Mesothelial cell of epicardium (in vitro differentiated cells): ENCODE measurements at regions not wholly inside any gene's neighbourhood (a gene's known extent, or its start where the extent isn't known, plus 50 kb on each side); places are given as distances from the start of the nearest gene placed in this dataset.

Source experiments
- DNase-seq, 2 experiments: peaks; one replicate each; pipeline ENCODE4 v3.0.0; 2021; ENCODE audit warnings: low spot score in 2 of 2; ENCODE audit not compliant: unreplicated experiment in 2 of 2
- H3K27ac Mint-ChIP-seq: 2 replicates; pipeline ENCODE4 v1.8.0; 2021; ENCODE audit warnings: mixed read lengths
- H3K27me3 Mint-ChIP-seq: 2 replicates; pipeline ENCODE4 v1.8.0; 2021; ENCODE audit warnings: low read depth, mixed read lengths
- H3K36me3 Mint-ChIP-seq: 2 replicates; pipeline ENCODE4 v1.8.0; 2021; ENCODE audit warnings: mixed read lengths
- H3K4me1 Mint-ChIP-seq: 2 replicates; pipeline ENCODE4 v1.8.0; 2021; ENCODE audit warnings: mixed read lengths
- H3K4me3 Mint-ChIP-seq: 2 replicates; pipeline ENCODE4 v1.8.0; 2021; ENCODE audit warnings: mild to moderate bottlenecking, moderate library complexity, mixed read lengths
- H3K9me3 Mint-ChIP-seq: 2 replicates; pipeline ENCODE4 v1.8.0; 2021; ENCODE audit warnings: mixed read lengths
- TF ChIP-seq, protein P1 (sequence below): fragments of 200-600 bp; sonication (generic); IDR thresholded peaks from one replicate; pipeline ENCODE4 v1.5.0; 2021; ENCODE audit warnings: antibody characterized with exemption; ENCODE audit not compliant: unreplicated experiment

GRCh38 chr17:10932938-10933337 is 95.1 kb upstream of the PIRT start:
- no peak for DNase-seq
- Mint-ChIP-seq H3K36me3 (no peaks in the 10 kb centered on the region), H3K27ac (no peak overlapping the region), H3K4me1 (no peaks in the 10 kb centered on the region), H3K4me3 (no peak overlapping the region), H3K9me3 (peaks cover 3% of the 10 kb centered on the region), H3K27me3 (peaks cover 10% of the 10 kb centered on the region)
- TF ChIP-seq, protein P1, sequence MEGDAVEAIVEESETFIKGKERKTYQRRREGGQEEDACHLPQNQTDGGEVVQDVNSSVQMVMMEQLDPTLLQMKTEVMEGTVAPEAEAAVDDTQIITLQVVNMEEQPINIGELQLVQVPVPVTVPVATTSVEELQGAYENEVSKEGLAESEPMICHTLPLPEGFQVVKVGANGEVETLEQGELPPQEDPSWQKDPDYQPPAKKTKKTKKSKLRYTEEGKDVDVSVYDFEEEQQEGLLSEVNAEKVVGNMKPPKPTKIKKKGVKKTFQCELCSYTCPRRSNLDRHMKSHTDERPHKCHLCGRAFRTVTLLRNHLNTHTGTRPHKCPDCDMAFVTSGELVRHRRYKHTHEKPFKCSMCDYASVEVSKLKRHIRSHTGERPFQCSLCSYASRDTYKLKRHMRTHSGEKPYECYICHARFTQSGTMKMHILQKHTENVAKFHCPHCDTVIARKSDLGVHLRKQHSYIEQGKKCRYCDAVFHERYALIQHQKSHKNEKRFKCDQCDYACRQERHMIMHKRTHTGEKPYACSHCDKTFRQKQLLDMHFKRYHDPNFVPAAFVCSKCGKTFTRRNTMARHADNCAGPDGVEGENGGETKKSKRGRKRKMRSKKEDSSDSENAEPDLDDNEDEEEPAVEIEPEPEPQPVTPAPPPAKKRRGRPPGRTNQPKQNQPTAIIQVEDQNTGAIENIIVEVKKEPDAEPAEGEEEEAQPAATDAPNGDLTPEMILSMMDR = no peak

DNA sequence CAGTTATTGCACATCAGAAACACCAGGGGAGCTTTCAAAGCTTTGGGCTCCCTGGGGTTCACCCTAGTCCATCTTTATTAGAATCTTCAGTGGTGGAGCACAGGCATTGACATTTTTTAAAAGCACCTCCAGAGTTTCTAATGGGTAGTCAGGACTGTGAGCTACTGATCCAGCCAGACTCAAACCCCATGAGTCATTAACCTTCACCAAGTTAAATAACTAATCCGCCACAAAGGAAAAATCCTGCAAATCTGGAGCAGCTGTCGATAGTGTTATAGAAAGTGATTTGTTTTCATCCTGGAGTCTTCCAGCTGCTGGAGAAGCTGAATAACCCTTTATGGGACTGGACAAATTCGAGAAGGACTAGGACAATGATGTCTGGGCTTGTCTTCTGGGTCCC is 93.2 kb upstream of the PIRT start:
- peaks cover 9% of the 10 kb centered on the region for H3K27me3 Mint-ChIP-seq

DNA sequence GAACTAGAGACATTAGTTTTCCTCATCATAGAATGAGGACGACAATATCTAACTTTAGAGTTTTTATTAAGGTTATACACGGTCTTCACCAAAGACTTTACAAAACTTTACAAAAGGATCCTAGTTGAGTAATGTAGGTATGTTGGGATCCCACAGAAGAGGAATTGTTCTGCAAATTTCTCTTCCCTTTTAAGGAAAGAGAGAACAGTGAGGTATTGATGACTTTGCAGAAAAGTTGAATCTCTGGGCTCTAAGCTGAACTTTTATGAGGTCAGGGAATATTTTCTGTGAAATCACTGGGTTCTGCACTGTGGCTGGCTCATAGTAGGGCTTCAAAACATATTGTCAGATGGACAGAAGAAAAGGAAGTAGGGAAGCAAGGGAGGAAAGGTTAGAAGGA is 89.8 kb upstream of the PIRT start:
- no peak overlapping the region for H3K27ac Mint-ChIP-seq
- H3K4me3 Mint-ChIP-seq = no peak overlapping the region
- H3K27me3 Mint-ChIP-seq = peaks cover 12% of the 10 kb centered on the region
- no peaks in the 10 kb centered on the region for H3K4me1 Mint-ChIP-seq
- H3K36me3 Mint-ChIP-seq = no peaks in the 10 kb centered on the region
- H3K9me3 Mint-ChIP-seq = no peaks in the 10 kb centered on the region
- TF ChIP-seq, protein P1 = no peak
- DNase-seq = no peak

More for the DNA sequence above, 93.2 kb upstream of the PIRT start:
- Mint-ChIP-seq H3K36me3 (no peaks in the 10 kb centered on the region), H3K9me3 (peaks cover 3% of the 10 kb centered on the region), H3K4me1 (no peaks in the 10 kb centered on the region), H3K4me3 (no peak overlapping the region), H3K27ac (no peak overlapping the region)
- TF ChIP-seq, protein P1 = no peak
- no peak for DNase-seq

DNA sequence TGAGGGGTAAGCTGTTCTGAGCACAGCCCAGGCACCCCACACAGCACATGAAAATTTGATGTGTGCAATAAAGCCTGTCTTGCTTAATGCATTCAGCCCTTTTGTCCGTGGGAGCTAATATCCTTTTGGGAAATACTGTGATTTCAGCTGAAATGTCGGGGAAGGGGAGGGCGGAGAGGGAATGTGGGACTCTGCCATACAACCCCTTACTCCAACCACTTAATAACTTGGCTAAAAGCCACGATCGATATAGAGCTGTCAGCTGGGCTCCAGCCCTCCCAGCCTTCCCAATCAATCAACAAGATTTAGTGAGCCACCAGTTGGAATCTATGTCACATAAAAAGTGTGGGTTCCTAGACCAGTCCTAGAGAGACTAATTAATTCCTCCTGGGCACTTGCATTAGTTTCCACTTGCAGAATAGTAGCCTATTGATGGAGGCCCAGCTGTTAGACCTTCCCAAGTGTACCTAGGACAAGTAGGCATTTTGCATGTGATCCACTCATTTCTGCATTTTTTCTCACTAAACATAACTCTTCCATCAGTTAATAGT is 82.7 kb upstream of the PIRT start:
- TF ChIP-seq, protein P1 = no peak
- H3K27me3 Mint-ChIP-seq = peaks cover 5% of the 10 kb centered on the region
- H3K4me1 Mint-ChIP-seq = no peaks in the 10 kb centered on the region
- no peak overlapping the region for H3K4me3 Mint-ChIP-seq
- H3K9me3 Mint-ChIP-seq = no peaks in the 10 kb centered on the region
- H3K27ac Mint-ChIP-seq = no peak overlapping the region
- no peaks in the 10 kb centered on the region for H3K36me3 Mint-ChIP-seq
- no peak for DNase-seq

- H3K36me3 Mint-ChIP-seq = no peaks in the 10 kb centered on the region
- H3K4me3 Mint-ChIP-seq = no peak overlapping the region
- H3K27ac Mint-ChIP-seq = no peak overlapping the region
- H3K4me1 Mint-ChIP-seq = no peaks in the 10 kb centered on the region
- peaks cover 16% of the 10 kb centered on the region for H3K9me3 Mint-ChIP-seq
- no peak for DNase-seq
- TF ChIP-seq, protein P1 = no peak
- H3K27me3 Mint-ChIP-seq = peaks cover 2% of the 10 kb centered on the region
These were observed 69.5 kb upstream of the PIRT start for GRCh38 chr17:10907370-10907769.

DNA sequence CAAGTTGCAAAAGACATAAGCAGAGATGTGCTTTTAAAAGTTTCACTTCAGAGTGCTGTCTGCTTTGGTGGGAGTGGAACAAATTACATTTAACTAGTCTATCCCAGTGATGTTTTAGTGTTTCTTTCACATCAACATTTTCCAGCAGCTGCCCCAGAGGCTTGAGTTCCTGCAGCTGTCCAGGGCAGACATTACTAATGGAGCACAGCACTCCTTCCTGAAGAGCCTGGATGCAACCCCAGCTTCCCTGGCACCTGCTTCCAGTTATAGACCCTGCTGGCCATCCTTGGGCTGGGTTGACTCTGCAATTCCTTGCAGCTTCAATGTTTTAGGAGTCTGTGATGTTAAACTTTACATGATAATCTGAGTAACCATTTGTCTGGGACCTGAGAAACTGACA is 61.4 kb upstream of the PIRT start:
- Mint-ChIP-seq H3K27ac (no peak overlapping the region), H3K9me3 (no peaks in the 10 kb centered on the region), H3K27me3 (peaks cover 8% of the 10 kb centered on the region), H3K36me3 (no peaks in the 10 kb centered on the region), H3K4me3 (no peak overlapping the region), H3K4me1 (no peaks in the 10 kb centered on the region)
- TF ChIP-seq, protein P1 = no peak
- DNase-seq = no peak
